Effector memory CD8-positive, alpha-beta T cell (primary cell): ENCODE measurements at regions not wholly inside any gene's neighbourhood (a gene's known extent, or its start where the extent isn't known, plus 50 kb on each side); places are given as distances from the start of the nearest gene placed in this dataset.
"Not testable (repeated sequence)": the region's sequence is repeated elsewhere in the genome, so short reads cannot be mapped to it uniquely, and the experiment has no call there.

ENCODE experiments used
- ATAC-seq: fragments of 150-1000 bp; cut with Tn5 transposase; replicated peaks from 2 replicates; pipeline ENCODE4 v1.10.0; 2021; ENCODE audit warnings: mild to moderate bottlenecking, moderate library complexity
- DNase-seq, 3 experiments: peaks; one replicate each; pipeline ENCODE4 v3.0.0; 2021
- H3K27ac Mint-ChIP-seq, 2 donors: one replicate each; pipeline ENCODE4 v1.8.0; 2022; ENCODE audit warnings: mild to moderate bottlenecking in 2 of 2, mixed read lengths in 2 of 2, moderate library complexity in 2 of 2
- H3K27me3 Mint-ChIP-seq, 2 donors: one replicate each; pipeline ENCODE4 v1.8.0; 2022; ENCODE audit warnings: mixed read lengths in 2 of 2
- H3K36me3 Mint-ChIP-seq: one replicate; pipeline ENCODE4 v1.8.0; 2022; ENCODE audit warnings: mild to moderate bottlenecking, moderate library complexity, mixed read lengths; ENCODE audit not compliant: insufficient read depth
- H3K4me1 Mint-ChIP-seq, 2 donors: one replicate each; pipeline ENCODE4 v1.8.0; 2022; ENCODE audit warnings: low read depth in 2 of 2, mixed read lengths in 2 of 2
- H3K4me3 Mint-ChIP-seq, 2 donors: one replicate each; pipeline ENCODE4 v1.8.0; 2022; ENCODE audit warnings: mild to moderate bottlenecking in 2 of 2, mixed read lengths in 2 of 2, moderate library complexity in 2 of 2
- H3K9me3 Mint-ChIP-seq, 2 donors: one replicate each; pipeline ENCODE4 v1.8.0; 2022; ENCODE audit warnings: mixed read lengths in 2 of 2

GRCh38 chr3:139260793-139261736, 82.8 kb upstream of the MRPS22 start:
- H3K9me3 Mint-ChIP-seq: no peaks in the 10 kb centered on the region
- no peaks in the 10 kb centered on the region for H3K36me3 Mint-ChIP-seq
- H3K27ac Mint-ChIP-seq: no peak overlapping the region
- no peaks in the 10 kb centered on the region for H3K4me1 Mint-ChIP-seq
- peaks cover 12 to 54% of the 10 kb centered on the region in 2 donors for H3K27me3 Mint-ChIP-seq
- H3K4me3 Mint-ChIP-seq: no peak overlapping the region
- ATAC-seq: no peak
- no peak for DNase-seq

GRCh38 chr3:139261754-139262586, 81.8 kb upstream of the MRPS22 start:
- Mint-ChIP-seq H3K4me1 (no peaks in the 10 kb centered on the region), H3K4me3 (no peak overlapping the region), H3K36me3 (no peaks in the 10 kb centered on the region), H3K27me3 (peaks cover 12 to 57% of the 10 kb centered on the region in 2 donors), H3K27ac (no peak overlapping the region), H3K9me3 (no peaks in the 10 kb centered on the region)
- no peak for DNase-seq
- no peak for ATAC-seq

- ATAC-seq: no peak
- H3K27ac Mint-ChIP-seq: no peak overlapping the region
- H3K9me3 Mint-ChIP-seq: no peaks in the 10 kb centered on the region
- no peak for DNase-seq
- H3K4me3 Mint-ChIP-seq: no peak overlapping the region
- no peaks in the 10 kb centered on the region for H3K4me1 Mint-ChIP-seq
- H3K36me3 Mint-ChIP-seq: no peaks in the 10 kb centered on the region
- peaks cover 3 to 53% of the 10 kb centered on the region in 2 donors for H3K27me3 Mint-ChIP-seq
Observed at GRCh38 chr3:139263798-139264197, 80.0 kb upstream of the MRPS22 start.

- Mint-ChIP-seq H3K4me1 (no peaks in the 10 kb centered on the region), H3K36me3 (no peaks in the 10 kb centered on the region), H3K27ac (no peak overlapping the region), H3K9me3 (no peaks in the 10 kb centered on the region), H3K4me3 (no peak overlapping the region), H3K27me3 (peaks cover 8 to 47% of the 10 kb centered on the region in 2 donors)
- DNase-seq: no peak
- no peak for ATAC-seq
Observed at GRCh38 chr3:139264375-139264774, 79.4 kb upstream of the MRPS22 start.

GRCh38 chr3:139265131-139266016, 78.4 kb upstream of the MRPS22 start:
- DNase-seq (no peak), ATAC-seq (no peak)
- no peak overlapping the region for H3K4me3 Mint-ChIP-seq
- H3K9me3 Mint-ChIP-seq: no peaks in the 10 kb centered on the region
- no peaks in the 10 kb centered on the region for H3K4me1 Mint-ChIP-seq
- H3K27me3 Mint-ChIP-seq: peaks cover 8 to 46% of the 10 kb centered on the region in 2 donors
- H3K36me3 Mint-ChIP-seq: no peaks in the 10 kb centered on the region
- H3K27ac Mint-ChIP-seq: no peak overlapping the region

- no peak for ATAC-seq
- no peak for DNase-seq
- no peak overlapping the region for H3K27ac Mint-ChIP-seq
- H3K4me1 Mint-ChIP-seq: no peaks in the 10 kb centered on the region
- peaks cover 15 to 31% of the 10 kb centered on the region in 2 donors for H3K27me3 Mint-ChIP-seq
- no peaks in the 10 kb centered on the region for H3K9me3 Mint-ChIP-seq
- H3K36me3 Mint-ChIP-seq: no peaks in the 10 kb centered on the region
- no peak overlapping the region for H3K4me3 Mint-ChIP-seq
Observed at GRCh38 chr3:139267300-139268246, 76.2 kb upstream of the MRPS22 start.

- Mint-ChIP-seq H3K27me3 (peaks cover 22 to 46% of the 10 kb centered on the region in 2 donors), H3K4me3 (no peak overlapping the region), H3K4me1 (no peaks in the 10 kb centered on the region), H3K27ac (no peak overlapping the region), H3K36me3 (no peaks in the 10 kb centered on the region), H3K9me3 (no peaks in the 10 kb centered on the region)
- DNase-seq (no peak), ATAC-seq (no peak)
Observed at GRCh38 chr3:139269984-139270383, 73.8 kb upstream of the MRPS22 start.

- not testable (repeated sequence) for ATAC-seq, H3K36me3 Mint-ChIP-seq, H3K4me1 Mint-ChIP-seq, DNase-seq, H3K27ac Mint-ChIP-seq, H3K9me3 Mint-ChIP-seq, H3K4me3 Mint-ChIP-seq
- H3K27me3 Mint-ChIP-seq: peaks cover 24 to 46% of the 10 kb centered on the region in 2 donors
Observed at GRCh38 chr3:139270652-139271051, 73.2 kb upstream of the MRPS22 start.

GRCh38 chr3:139280027-139280671, 63.7 kb upstream of the MRPS22 start:
- H3K4me1 Mint-ChIP-seq: no peaks in the 10 kb centered on the region
- H3K27ac Mint-ChIP-seq: no peak overlapping the region
- no peaks in the 10 kb centered on the region for H3K36me3 Mint-ChIP-seq
- DNase-seq (no peak), ATAC-seq (no peak)
- peaks cover 39 to 41% of the 10 kb centered on the region in 2 donors for H3K27me3 Mint-ChIP-seq
- no peaks in the 10 kb centered on the region for H3K9me3 Mint-ChIP-seq
- no peak overlapping the region for H3K4me3 Mint-ChIP-seq

GRCh38 chr3:139281096-139281495, 62.7 kb upstream of the MRPS22 start:
- ATAC-seq (no peak), DNase-seq (no peak)
- Mint-ChIP-seq H3K27ac (no peak overlapping the region), H3K4me1 (no peaks in the 10 kb centered on the region), H3K4me3 (no peak overlapping the region), H3K27me3 (peaks cover 34 to 41% of the 10 kb centered on the region in 2 donors), H3K36me3 (no peaks in the 10 kb centered on the region), H3K9me3 (no peaks in the 10 kb centered on the region)

- H3K4me3 Mint-ChIP-seq: no peak overlapping the region
- H3K36me3 Mint-ChIP-seq: no peaks in the 10 kb centered on the region
- H3K27ac Mint-ChIP-seq: no peak overlapping the region
- H3K9me3 Mint-ChIP-seq: no peaks in the 10 kb centered on the region
- no peak for DNase-seq
- ATAC-seq: no peak
- H3K27me3 Mint-ChIP-seq: peaks cover 31 to 41% of the 10 kb centered on the region in 2 donors
- H3K4me1 Mint-ChIP-seq: no peaks in the 10 kb centered on the region
Observed at GRCh38 chr3:139281522-139282196, 62.2 kb upstream of the MRPS22 start.
